ENCODE measurements at regions not wholly inside any gene's neighbourhood (a gene's known extent, or its start where the extent isn't known, plus 50 kb on each side); places are given as distances from the start of the nearest gene placed in this dataset.

DNA sequence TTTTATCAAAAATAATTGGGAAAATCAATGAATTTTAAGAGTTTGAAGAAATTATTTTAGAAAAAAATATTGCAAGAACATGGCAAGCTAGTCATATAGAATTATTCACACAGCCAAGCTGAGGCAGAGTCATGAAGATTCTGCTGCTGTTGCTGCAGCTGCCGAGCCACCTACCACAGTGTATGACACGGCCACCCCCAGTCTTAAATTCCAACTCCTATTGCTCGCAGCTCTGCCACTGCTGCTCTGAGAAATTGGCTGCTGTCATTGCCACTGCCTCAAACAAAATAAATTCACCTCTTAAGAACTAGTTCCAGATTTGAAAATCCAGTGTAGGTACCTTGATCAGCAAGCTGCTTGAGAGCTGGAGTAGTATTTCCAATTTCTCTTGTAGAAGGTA lies 1318.8 kb upstream of the ACO1 start:
- TF ChIP-seq, protein P1, sequence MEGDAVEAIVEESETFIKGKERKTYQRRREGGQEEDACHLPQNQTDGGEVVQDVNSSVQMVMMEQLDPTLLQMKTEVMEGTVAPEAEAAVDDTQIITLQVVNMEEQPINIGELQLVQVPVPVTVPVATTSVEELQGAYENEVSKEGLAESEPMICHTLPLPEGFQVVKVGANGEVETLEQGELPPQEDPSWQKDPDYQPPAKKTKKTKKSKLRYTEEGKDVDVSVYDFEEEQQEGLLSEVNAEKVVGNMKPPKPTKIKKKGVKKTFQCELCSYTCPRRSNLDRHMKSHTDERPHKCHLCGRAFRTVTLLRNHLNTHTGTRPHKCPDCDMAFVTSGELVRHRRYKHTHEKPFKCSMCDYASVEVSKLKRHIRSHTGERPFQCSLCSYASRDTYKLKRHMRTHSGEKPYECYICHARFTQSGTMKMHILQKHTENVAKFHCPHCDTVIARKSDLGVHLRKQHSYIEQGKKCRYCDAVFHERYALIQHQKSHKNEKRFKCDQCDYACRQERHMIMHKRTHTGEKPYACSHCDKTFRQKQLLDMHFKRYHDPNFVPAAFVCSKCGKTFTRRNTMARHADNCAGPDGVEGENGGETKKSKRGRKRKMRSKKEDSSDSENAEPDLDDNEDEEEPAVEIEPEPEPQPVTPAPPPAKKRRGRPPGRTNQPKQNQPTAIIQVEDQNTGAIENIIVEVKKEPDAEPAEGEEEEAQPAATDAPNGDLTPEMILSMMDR (IDR thresholded peaks at IDR 0.05): no peak
- TF ChIP-seq POLR2AphosphoS5 (IDR thresholded peaks at IDR 0.05) (no peak), EP300 (IDR thresholded peaks at IDR 0.05) (no peak), POLR2A (IDR thresholded peaks at IDR 0.05) (no peak)

Data from sigmoid colon (tissue), 4 donors.